Adrenal gland (tissue), 5 donors: ENCODE measurements at regions not wholly inside any gene's neighbourhood (a gene's known extent, or its start where the extent isn't known, plus 50 kb on each side); places are given as distances from the start of the nearest gene placed in this dataset.

Experiments
- CTCF ChIP-seq, 6 experiments: fragments of 450-650 bp in 4 of 6; fragments of 200-600 bp in 2 of 6; sonication (generic) in 1 of 6; IDR thresholded peaks; 1 replicate in 5 of 6; 2 replicates in 1 of 6; pipeline versions ENCODE4 v1.5.1 to v1.8.0; 2016 to 2021; ENCODE audit warnings: antibody characterized with exemption in 6 of 6, mild to moderate bottlenecking in 2 of 6, moderate library complexity in 1 of 6
- POLR2A ChIP-seq, 2 donors: fragments of 450-650 bp; IDR thresholded peaks; one replicate each; pipeline ENCODE4 v1.6.1; 2017; ENCODE audit warnings: antibody characterized with exemption in 2 of 2, mild to moderate bottlenecking in 2 of 2, moderate library complexity in 1 of 2
- donor health status: DM: no; HTN: no; CAD: no.

- no peak for TF ChIP-seq CTCF (IDR thresholded peaks at IDR 0.05)
- TF ChIP-seq POLR2A (IDR thresholded peaks at IDR 0.05): no peak
Measured at GRCh38 chr4:149995134-149995756, 83.0 kb upstream of the DCLK2 start.
